Lower lobe of right lung (tissue), 2 donors: ENCODE measurements at regions not wholly inside any gene's neighbourhood (a gene's known extent, or its start where the extent isn't known, plus 50 kb on each side); places are given as distances from the start of the nearest gene placed in this dataset.
A peak's percentile ranks its signal among the peaks of the same experiment; 100 is the strongest.

Experiments used
- ATAC-seq, 2 donors: fragments of 200-7000 bp; cut with Tn5 transposase; one replicate each; pipeline ENCODE4 v1.9.1; 2020 to 2022; ENCODE audit warnings: mild to moderate bottlenecking in 2 of 2, moderate library complexity in 2 of 2
- DNase-seq: peaks from one replicate; pipeline ENCODE4 v3.0.0-alpha.2; 2020
- H3K27ac ChIP-seq: fragments of 200-600 bp; one replicate; pipeline ENCODE4 v1.8.0; 2022
- H3K27me3 ChIP-seq: fragments of 200-600 bp; one replicate; pipeline ENCODE4 v1.8.0; 2022; ENCODE audit warnings: low read depth
- H3K36me3 ChIP-seq: fragments of 200-600 bp; one replicate; pipeline ENCODE4 v1.8.0; 2022; ENCODE audit warnings: mild to moderate bottlenecking
- H3K4me1 ChIP-seq: fragments of 200-600 bp; one replicate; pipeline ENCODE4 v1.8.0; 2022
- H3K4me3 ChIP-seq: fragments of 200-600 bp; one replicate; pipeline ENCODE4 v1.8.0; 2022; ENCODE audit warnings: mild to moderate bottlenecking
- H3K9me3 ChIP-seq: fragments of 200-600 bp; one replicate; pipeline ENCODE4 v1.8.0; 2022
- intact Hi-C: fragments of 100-400 bp; cut with DNase I; formaldehyde crosslinking; loops from one replicate; pipeline ENCODE4 v1.11.0; 2022
- TF ChIP-seq, protein P1 (sequence below): fragments of 200-600 bp; IDR thresholded peaks from one replicate; pipeline ENCODE4 v1.8.0; 2022; ENCODE audit warnings: antibody characterized with exemption, mild to moderate bottlenecking
- donor health status: DM: no; HTN: yes; CAD: no; lungs with severe emphysema.

- intact Hi-C loops = no loop called here
Measured at GRCh38 chr12:21026302-21026701, 104.7 kb upstream of the SLCO1B1 start.

DNA sequence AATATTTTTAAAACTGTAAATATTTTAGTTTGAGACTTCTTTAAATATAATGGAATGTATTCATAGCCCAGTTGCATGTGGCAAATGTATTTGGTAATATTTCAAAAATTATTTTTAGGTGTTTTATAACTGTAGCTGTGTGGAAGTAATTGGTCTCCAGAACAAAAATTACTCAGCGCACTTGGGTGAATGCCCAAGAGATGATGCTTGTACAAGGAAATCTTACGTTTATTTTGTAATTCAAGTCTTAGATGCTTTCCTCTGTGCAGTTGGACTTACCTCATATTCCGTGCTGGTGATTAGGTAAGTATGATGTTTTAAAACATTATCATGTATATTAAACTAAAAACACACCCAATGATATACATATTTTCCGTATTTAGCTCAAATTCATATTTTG lies 76.7 kb upstream of the SLCO1B1 start:
- Histone ChIP-seq H3K27me3 (no peaks in the 10 kb centered on the region), H3K36me3 (no peaks in the 10 kb centered on the region), H3K27ac (no peak overlapping the region), H3K9me3 (no peaks in the 10 kb centered on the region), H3K4me1 (no peaks in the 10 kb centered on the region), H3K4me3 (no peak overlapping the region)
- TF ChIP-seq, protein P1, sequence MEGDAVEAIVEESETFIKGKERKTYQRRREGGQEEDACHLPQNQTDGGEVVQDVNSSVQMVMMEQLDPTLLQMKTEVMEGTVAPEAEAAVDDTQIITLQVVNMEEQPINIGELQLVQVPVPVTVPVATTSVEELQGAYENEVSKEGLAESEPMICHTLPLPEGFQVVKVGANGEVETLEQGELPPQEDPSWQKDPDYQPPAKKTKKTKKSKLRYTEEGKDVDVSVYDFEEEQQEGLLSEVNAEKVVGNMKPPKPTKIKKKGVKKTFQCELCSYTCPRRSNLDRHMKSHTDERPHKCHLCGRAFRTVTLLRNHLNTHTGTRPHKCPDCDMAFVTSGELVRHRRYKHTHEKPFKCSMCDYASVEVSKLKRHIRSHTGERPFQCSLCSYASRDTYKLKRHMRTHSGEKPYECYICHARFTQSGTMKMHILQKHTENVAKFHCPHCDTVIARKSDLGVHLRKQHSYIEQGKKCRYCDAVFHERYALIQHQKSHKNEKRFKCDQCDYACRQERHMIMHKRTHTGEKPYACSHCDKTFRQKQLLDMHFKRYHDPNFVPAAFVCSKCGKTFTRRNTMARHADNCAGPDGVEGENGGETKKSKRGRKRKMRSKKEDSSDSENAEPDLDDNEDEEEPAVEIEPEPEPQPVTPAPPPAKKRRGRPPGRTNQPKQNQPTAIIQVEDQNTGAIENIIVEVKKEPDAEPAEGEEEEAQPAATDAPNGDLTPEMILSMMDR = no peak
- ATAC-seq (no peak), DNase-seq (no peak)
- intact Hi-C loops = no loop called here

More at GRCh38 chr12:21026302-21026701, 104.7 kb upstream of the SLCO1B1 start:
- TF ChIP-seq, protein P1 = no peak
- DNase-seq (no peak), ATAC-seq (peak; percentile 17 to 57)
- H3K9me3 ChIP-seq = no peaks in the 10 kb centered on the region
- no peak overlapping the region for H3K4me3 ChIP-seq
- no peaks in the 10 kb centered on the region for H3K4me1 ChIP-seq
- H3K27me3 ChIP-seq = no peaks in the 10 kb centered on the region
- H3K27ac ChIP-seq = no peak overlapping the region
- H3K36me3 ChIP-seq = no peaks in the 10 kb centered on the region

- TF ChIP-seq, protein P1 = peak; percentile 13
- H3K36me3 ChIP-seq = no peaks in the 10 kb centered on the region
- DNase-seq (no peak), ATAC-seq (no peak)
- intact Hi-C loops = no loop called here
- H3K4me1 ChIP-seq = no peaks in the 10 kb centered on the region
- no peak overlapping the region for H3K4me3 ChIP-seq
- H3K9me3 ChIP-seq = no peaks in the 10 kb centered on the region
- no peak overlapping the region for H3K27ac ChIP-seq
- no peaks in the 10 kb centered on the region for H3K27me3 ChIP-seq
Measured at GRCh38 chr12:21065845-21066244, 65.1 kb upstream of the SLCO1B1 start.

- H3K36me3 ChIP-seq = no peaks in the 10 kb centered on the region
- H3K4me3 ChIP-seq = no peak overlapping the region
- H3K27me3 ChIP-seq = no peaks in the 10 kb centered on the region
- no peaks in the 10 kb centered on the region for H3K4me1 ChIP-seq
- TF ChIP-seq, protein P1 = no peak
- ATAC-seq = no peak
- no peak overlapping the region for H3K27ac ChIP-seq
- no peaks in the 10 kb centered on the region for H3K9me3 ChIP-seq
- intact Hi-C loops = no loop called here
- no peak for DNase-seq
Measured at GRCh38 chr12:21073129-21073528, 57.9 kb upstream of the SLCO1B1 start.

- H3K9me3 ChIP-seq = no peaks in the 10 kb centered on the region
- H3K4me3 ChIP-seq = no peak overlapping the region
- H3K4me1 ChIP-seq = no peaks in the 10 kb centered on the region
- DNase-seq (no peak), ATAC-seq (no peak)
- TF ChIP-seq, protein P1 = no peak
- no peak overlapping the region for H3K27ac ChIP-seq
- H3K27me3 ChIP-seq = no peaks in the 10 kb centered on the region
- no peaks in the 10 kb centered on the region for H3K36me3 ChIP-seq
- intact Hi-C loops = no loop called here
Measured at GRCh38 chr12:21073822-21074460, 57.1 kb upstream of the SLCO1B1 start.
